ENCODE measurements at regions not wholly inside any gene's neighbourhood (a gene's known extent, or its start where the extent isn't known, plus 50 kb on each side); places are given as distances from the start of the nearest gene placed in this dataset.

GRCh38 chr14:30389877-30390385 lies 169.0 kb upstream of the G2E3 start:
- no peaks in the 10 kb centered on the region for H3K9me3 ChIP-seq
- WGBS (ENCODE audit: missing lambda C conversion rate): 13% methylated on average over 4 of the region's 4 CpGs
- CTCF ChIA-PET: interaction anchor here (2.1 kb wide), 1 partner anchor 53 kb away, joined by 6 read pairs; no protein-coding TSS in a partner anchor

GRCh38 chr14:30395065-30395464 lies 163.9 kb upstream of the G2E3 start:
- H3K27ac ChIP-seq: no peak overlapping the region
- no peaks in the 10 kb centered on the region for H3K9me3 ChIP-seq
- WGBS (ENCODE audit: missing lambda C conversion rate): 5% methylated on average over 1 of the region's 1 CpG
- ATAC-seq (no peak), FAIRE-seq (no peak), DNase-seq (ENCODE audit: low read depth in 1 of 2, low spot score in 1 of 2) (no peak)
- H3K4me1 ChIP-seq: no peaks in the 10 kb centered on the region
- TF ChIP-seq POLR2A (IDR thresholded peaks at IDR 0.05; ENCODE audit: low read length): no peak
- TF ChIP-seq CEBPB (IDR thresholded peaks at IDR 0.05): no peak
- no peak for TF ChIP-seq HOXA7 (CRISPR knock-in tag; IDR thresholded peaks at IDR 0.05)
- TF ChIP-seq ZSCAN20 (CRISPR knock-in tag; IDR thresholded peaks at IDR 0.05): no peak
- TF ChIP-seq CHD4 (IDR thresholded peaks at IDR 0.05; ENCODE audit: borderline replicate concordance): no peak
- no peak for TF ChIP-seq EHF (CRISPR knock-in tag; IDR thresholded peaks at IDR 0.05)
- no peak for TF ChIP-seq HMGXB4 (CRISPR knock-in tag; IDR thresholded peaks at IDR 0.05; ENCODE audit: borderline replicate concordance)
- TF ChIP-seq ESRRA (IDR thresholded peaks at IDR 0.05; ENCODE audit: borderline replicate concordance, low read length): no peak
- no peak for TF ChIP-seq PHF8 (IDR thresholded peaks at IDR 0.05; ENCODE audit: borderline replicate concordance, low read depth)
- POLR2A ChIA-PET: no interaction called here
- H3K4me2 ChIP-seq: no peak overlapping the region
- CTCF ChIA-PET: interaction anchor here (1.8 kb wide), 1 partner anchor 124 kb away, joined by 5 read pairs; no protein-coding TSS in a partner anchor
- H3K4me3 ChIP-seq: no peak overlapping the region

More at GRCh38 chr14:30389877-30390385, 169.0 kb upstream of the G2E3 start:
- DNase-seq (ENCODE audit: low read depth in 1 of 2, low spot score in 1 of 2): no peak
- H3K4me2 ChIP-seq: no peak overlapping the region
- H3K4me1 ChIP-seq: no peaks in the 10 kb centered on the region
- POLR2A ChIA-PET: no interaction called here
- H3K4me3 ChIP-seq: no peak overlapping the region
- no peak overlapping the region for H3K27ac ChIP-seq
- TF ChIP-seq CBX2 (IDR thresholded peaks at IDR 0.05; ENCODE audit: borderline replicate concordance, low read depth) (no peak), FOXS1 (CRISPR knock-in tag; IDR thresholded peaks at IDR 0.05) (no peak), POLR2A (IDR thresholded peaks at IDR 0.05; ENCODE audit: low read length) (no peak), ZNF302 (CRISPR knock-in tag; IDR thresholded peaks at IDR 0.05) (no peak), NPAS2 (CRISPR knock-in tag; IDR thresholded peaks at IDR 0.05; ENCODE audit: borderline replicate concordance) (no peak), ESRRA (IDR thresholded peaks at IDR 0.05; ENCODE audit: borderline replicate concordance, low read length) (no peak), BHLHE40 (IDR thresholded peaks at IDR 0.05; ENCODE audit: low read depth, low read length) (no peak), ELK1 (IDR thresholded peaks at IDR 0.05; ENCODE audit: low read depth, low read length) (no peak), RARB (CRISPR knock-in tag; IDR thresholded peaks at IDR 0.05) (no peak), MAZ (IDR thresholded peaks at IDR 0.05; ENCODE audit: borderline replicate concordance, low read depth, low read length) (no peak), HEYL (CRISPR knock-in tag; IDR thresholded peaks at IDR 0.05) (no peak), USF2 (IDR thresholded peaks at IDR 0.05) (no peak), EP300 (IDR thresholded peaks at IDR 0.05) (no peak), JUN (IDR thresholded peaks at IDR 0.05) (no peak), ATOH8 (CRISPR knock-in tag; IDR thresholded peaks at IDR 0.05; ENCODE audit: low read depth) (no peak), HMGXB4 (CRISPR knock-in tag; IDR thresholded peaks at IDR 0.05; ENCODE audit: borderline replicate concordance) (no peak), MYC (IDR thresholded peaks at IDR 0.05; ENCODE audit: borderline replicate concordance, low read length) (no peak), RFX5 (IDR thresholded peaks at IDR 0.05) (no peak), TFCP2L1 (CRISPR knock-in tag; IDR thresholded peaks at IDR 0.05) (no peak), HDAC2 (IDR thresholded peaks at IDR 0.05) (no peak)
- no peak for ATAC-seq
- FAIRE-seq: no peak
